ENCODE measurements at regions not wholly inside any gene's neighbourhood (a gene's known extent, or its start where the extent isn't known, plus 50 kb on each side); places are given as distances from the start of the nearest gene placed in this dataset.

DNA sequence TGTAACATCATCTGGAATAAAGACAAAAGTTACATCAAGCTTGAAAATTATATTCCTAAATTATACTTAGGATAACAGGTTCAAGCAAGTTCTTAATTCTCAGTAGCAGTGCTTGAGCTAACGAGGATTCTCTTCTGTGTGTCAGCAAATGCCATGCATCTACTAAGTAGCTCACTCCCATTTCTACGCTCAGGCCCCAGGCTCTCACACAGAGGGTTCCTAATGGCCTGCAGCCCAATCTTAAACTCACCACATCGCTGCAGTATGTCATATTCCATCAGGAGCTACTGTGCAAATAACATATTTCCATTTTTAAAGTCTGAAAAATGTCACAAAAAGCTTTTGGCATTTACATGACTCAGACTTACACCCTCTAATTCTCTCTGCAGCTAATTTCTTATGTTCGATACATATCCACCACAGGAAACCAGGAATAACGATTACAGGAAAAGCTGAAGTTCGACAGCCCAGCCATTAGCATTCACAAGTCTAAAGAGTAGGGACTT, 474.8 kb downstream of the EFNA5 start:
- no peak for TF ChIP-seq SIN3A (IDR thresholded peaks at IDR 0.05; ENCODE audit: low read depth)
- TF ChIP-seq RAD21 (IDR thresholded peaks at IDR 0.05; ENCODE audit: low read depth) = no peak
- no peak for TF ChIP-seq EZH2 (IDR thresholded peaks at IDR 0.05)

Measured in HCT116 (cell line).